Keratinocyte (primary cell): ENCODE measurements at regions not wholly inside any gene's neighbourhood (a gene's known extent, or its start where the extent isn't known, plus 50 kb on each side); places are given as distances from the start of the nearest gene placed in this dataset.

Experiments used
- CTCF ChIP-seq, 3 experiments: IDR thresholded peaks in 1 of 3; conservative IDR thresholded peaks in 1 of 3; optimal IDR thresholded peaks in 1 of 3; 2 replicates in 2 of 3; 3 replicates in 1 of 3; pipeline versions ENCODE3 to v1.5.1; 2011; ENCODE audit warnings: low read length in 3 of 3, mild to moderate bottlenecking in 3 of 3, moderate library complexity in 2 of 3, control low read depth in 1 of 3, inconsistent platforms in 1 of 3; ENCODE audit not compliant: insufficient read depth in 2 of 3; ENCODE audit errors: extremely low read depth in 1 of 3
- EZH2 ChIP-seq: IDR thresholded peaks from one replicate; pipeline ENCODE4 v1.6.1; 2012; ENCODE audit warnings: inconsistent platforms, mild to moderate bottlenecking, low read length, moderate library complexity

DNA sequence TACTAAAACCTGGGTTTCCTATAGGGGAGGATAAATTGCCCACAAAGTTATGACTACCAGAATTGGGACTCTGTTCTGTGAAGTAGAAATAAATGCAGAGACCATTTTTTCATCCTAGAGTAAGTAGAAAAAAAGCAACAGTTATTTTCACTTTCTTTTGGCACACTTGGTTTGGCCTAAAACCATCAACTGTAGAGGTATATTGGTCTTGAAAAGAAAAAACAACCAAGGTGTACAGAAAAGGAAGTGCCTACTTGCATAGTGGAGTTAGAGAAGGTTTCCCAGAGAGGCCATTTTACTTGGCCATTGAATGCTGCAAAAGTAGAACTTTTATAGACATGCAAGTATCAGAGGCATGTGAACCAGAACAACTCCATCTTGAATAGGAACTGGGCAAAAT is 89.4 kb upstream of the TACR1 start:
- TF ChIP-seq CTCF (optimal IDR thresholded peaks at IDR 0.05 in 1 of 3, IDR thresholded peaks at IDR 0.05 in 1 of 3, conservative IDR thresholded peaks at IDR 0.05 in 1 of 3; ENCODE audit: extremely low read depth in 1 of 3, insufficient read depth in 2 of 3, low read length in 3 of 3): no peak
- no peak for TF ChIP-seq EZH2
